Epithelial cell of esophagus (primary cell): ENCODE measurements at regions not wholly inside any gene's neighbourhood (a gene's known extent, or its start where the extent isn't known, plus 50 kb on each side); places are given as distances from the start of the nearest gene placed in this dataset.
A peak's percentile ranks its signal among the peaks of the same experiment; 100 is the strongest.

Experiments used
- DNase-seq: peaks from one replicate; pipeline ENCODE4 v3.0.0; 2010; ENCODE audit warnings: low read depth
- H3K4me3 ChIP-seq: 2 replicates; pipeline ENCODE4 v1.5.1; 2011; ENCODE audit warnings: mild to moderate bottlenecking, low read length, control low read depth
- TF ChIP-seq, protein P1 (sequence below): IDR thresholded peaks from 2 replicates; pipeline ENCODE4 v1.5.1; 2011; ENCODE audit warnings: low read depth, mild to moderate bottlenecking, low read length, control low read depth, inconsistent platforms; ENCODE audit not compliant: insufficient read depth; ENCODE audit errors: missing control alignments

DNA sequence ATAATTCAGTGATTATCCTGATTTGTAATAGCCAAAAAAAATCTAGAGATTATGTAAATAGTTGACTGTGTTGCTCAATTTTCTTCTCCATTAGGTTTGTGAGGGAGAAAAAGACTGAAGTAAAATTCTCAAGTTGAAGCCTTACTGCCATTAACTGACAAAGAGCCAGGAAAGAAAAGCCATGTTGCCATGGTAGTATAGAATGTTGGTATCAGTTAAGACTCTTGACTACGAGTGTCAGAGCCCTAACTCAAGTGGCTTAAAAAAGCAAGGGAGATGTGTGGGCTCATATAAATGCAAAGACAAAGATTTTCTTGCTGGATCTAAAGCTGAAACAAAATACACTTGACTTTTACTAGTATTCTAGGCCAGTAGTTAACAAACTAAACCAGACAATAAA, 571.7 kb downstream of the KCTD16 start:
- TF ChIP-seq, protein P1, sequence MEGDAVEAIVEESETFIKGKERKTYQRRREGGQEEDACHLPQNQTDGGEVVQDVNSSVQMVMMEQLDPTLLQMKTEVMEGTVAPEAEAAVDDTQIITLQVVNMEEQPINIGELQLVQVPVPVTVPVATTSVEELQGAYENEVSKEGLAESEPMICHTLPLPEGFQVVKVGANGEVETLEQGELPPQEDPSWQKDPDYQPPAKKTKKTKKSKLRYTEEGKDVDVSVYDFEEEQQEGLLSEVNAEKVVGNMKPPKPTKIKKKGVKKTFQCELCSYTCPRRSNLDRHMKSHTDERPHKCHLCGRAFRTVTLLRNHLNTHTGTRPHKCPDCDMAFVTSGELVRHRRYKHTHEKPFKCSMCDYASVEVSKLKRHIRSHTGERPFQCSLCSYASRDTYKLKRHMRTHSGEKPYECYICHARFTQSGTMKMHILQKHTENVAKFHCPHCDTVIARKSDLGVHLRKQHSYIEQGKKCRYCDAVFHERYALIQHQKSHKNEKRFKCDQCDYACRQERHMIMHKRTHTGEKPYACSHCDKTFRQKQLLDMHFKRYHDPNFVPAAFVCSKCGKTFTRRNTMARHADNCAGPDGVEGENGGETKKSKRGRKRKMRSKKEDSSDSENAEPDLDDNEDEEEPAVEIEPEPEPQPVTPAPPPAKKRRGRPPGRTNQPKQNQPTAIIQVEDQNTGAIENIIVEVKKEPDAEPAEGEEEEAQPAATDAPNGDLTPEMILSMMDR = no peak
- DNase-seq = no peak
- H3K4me3 ChIP-seq = no peak overlapping the region

DNA sequence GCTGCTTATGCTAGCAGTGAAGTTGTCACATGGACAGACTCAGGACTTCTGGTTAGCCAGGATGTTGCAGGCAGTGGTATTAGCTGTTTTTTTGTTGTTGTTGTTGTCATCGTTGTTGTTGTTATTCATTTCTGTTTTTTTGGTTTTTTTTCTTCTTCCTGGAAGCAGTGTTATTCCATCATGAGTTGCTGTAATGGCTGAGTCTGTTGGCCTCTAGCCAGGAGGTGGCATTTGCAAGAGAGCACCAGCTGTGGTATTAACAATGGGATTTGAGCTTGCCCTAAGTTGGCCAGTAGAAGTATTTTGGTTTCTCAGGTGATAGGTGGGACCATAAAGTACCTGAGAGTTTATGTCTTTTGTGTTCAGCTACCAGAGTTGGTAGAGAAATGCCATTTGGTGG, 561.1 kb downstream of the KCTD16 start:
- TF ChIP-seq, protein P1 = no peak
- no peak for DNase-seq
- no peak overlapping the region for H3K4me3 ChIP-seq

DNA sequence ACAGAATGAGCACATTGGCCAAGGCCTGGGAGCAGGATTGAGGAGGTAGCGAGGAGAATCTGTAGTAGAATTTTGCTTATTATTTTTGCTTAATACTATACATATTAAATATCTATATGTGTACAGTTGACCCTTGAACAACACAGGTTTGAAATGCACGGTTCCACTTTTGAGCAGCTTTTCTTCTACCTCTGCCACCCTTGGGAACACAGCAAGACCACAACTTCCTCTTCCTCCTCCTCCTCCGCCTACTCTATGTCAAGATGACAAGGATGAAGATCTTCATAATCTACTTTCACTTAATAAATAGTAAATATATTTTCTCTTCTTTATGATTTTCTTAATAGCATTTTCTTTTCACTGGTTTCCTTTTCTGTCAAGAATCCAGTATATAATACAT, 541.4 kb downstream of the KCTD16 start:
- no peak for DNase-seq
- H3K4me3 ChIP-seq = no peak overlapping the region

DNA sequence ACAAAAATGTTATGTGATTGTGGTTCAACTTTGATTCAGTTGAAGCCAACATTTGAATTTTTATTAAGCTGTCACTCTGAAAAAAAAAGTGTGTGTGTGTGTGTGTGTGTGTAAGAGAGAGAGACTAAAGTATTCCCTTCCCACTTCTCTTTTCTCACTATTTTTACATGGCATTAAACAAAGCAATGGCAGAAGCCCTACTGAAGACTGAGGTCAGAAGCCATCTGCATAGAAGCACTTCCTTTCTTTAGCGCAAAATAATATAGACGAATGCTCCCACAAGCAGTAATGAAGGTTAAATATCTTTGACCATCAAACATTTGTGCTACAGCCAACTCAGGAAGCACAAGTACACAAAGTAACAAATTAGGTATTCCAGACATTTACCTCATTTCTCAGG, 540.5 kb downstream of the KCTD16 start:
- H3K4me3 ChIP-seq = no peak overlapping the region
- TF ChIP-seq, protein P1 = no peak
- no peak for DNase-seq

More for the DNA sequence above, 541.4 kb downstream of the KCTD16 start:
- TF ChIP-seq, protein P1 = no peak

DNA sequence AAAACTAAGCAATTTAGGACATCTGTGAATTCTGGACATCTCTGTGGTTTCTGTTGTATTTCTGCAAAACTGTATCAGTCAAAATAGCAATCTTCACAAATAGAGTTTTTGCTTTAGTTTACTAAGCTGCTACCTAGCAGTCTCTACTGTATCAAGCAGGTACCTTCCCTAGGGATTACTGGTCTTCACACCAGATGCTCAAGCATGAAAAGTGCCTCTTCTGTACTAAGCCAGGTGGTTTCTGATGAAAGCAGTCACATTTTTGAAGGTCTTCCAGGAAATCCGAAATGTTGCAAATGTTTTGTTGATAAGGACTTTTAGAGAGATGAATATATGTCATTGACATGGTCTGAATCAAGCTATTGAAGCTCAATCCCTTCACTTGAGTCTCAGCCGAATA, 540.0 kb downstream of the KCTD16 start:
- no peak for DNase-seq
- TF ChIP-seq, protein P1 = no peak
- no peak overlapping the region for H3K4me3 ChIP-seq

DNA sequence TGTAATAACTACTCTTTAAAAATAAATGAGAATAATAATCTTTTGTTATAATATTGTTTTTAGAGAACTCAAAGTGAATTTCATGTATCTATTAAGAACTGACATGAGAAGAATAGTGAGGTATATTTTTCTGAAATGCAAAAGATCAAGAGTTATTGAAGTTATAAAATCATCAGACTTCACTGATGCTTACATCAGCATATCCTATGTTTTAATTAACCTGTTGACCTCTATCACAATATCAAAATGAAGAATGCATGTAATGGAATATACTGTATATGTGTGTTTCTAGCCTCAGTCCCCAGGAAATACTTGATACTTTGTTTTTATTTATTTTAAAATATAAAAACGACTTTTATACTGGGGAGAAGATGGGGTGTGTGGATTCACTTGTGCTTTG, 533.1 kb downstream of the KCTD16 start:
- TF ChIP-seq, protein P1 = no peak
- DNase-seq = no peak
- no peak overlapping the region for H3K4me3 ChIP-seq

DNA sequence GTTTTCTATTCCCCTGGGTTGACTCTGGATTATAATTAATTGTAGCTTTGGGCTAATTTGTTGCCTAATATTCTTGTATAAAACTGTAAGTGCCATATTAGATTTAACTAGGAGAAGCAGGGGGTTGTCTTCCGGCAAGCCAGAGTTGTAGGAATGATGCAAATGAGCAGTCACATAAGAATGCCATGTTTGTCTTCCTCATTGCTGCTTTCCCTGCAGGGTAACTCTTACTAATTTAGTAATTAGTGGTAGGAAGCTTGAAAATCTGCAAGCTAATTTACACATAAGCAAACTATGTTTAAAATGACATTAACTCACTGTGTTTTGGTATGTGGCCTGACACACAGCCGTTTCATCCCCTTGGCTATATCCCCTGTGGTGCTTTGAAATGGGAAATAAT, 527.8 kb downstream of the KCTD16 start:
- DNase-seq = peak; percentile 24
- TF ChIP-seq, protein P1 = no peak
- H3K4me3 ChIP-seq = no peak overlapping the region
